ENCODE measurements at regions not wholly inside any gene's neighbourhood (a gene's known extent, or its start where the extent isn't known, plus 50 kb on each side); places are given as distances from the start of the nearest gene placed in this dataset.

DNA sequence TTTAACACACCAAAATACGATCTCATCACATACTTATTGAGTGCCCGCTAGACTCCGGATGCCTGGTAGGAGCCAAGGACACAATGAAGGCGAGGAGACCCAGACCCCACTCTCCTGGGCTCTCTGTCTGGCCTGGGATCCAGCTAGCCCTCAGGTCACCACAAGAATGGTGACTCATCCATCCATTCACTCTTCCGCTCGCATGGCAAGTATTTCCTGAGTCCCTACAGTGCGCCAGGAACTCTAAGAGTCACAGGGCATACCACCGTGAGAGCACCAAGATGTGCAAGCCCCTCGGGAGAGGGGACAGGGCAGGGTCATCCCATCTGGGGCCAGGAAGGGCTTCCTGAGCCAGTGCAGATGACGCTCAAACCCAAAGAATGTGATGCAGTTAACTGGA, 101.6 kb upstream of the PRR20G start:
- TF ChIP-seq, protein P1, sequence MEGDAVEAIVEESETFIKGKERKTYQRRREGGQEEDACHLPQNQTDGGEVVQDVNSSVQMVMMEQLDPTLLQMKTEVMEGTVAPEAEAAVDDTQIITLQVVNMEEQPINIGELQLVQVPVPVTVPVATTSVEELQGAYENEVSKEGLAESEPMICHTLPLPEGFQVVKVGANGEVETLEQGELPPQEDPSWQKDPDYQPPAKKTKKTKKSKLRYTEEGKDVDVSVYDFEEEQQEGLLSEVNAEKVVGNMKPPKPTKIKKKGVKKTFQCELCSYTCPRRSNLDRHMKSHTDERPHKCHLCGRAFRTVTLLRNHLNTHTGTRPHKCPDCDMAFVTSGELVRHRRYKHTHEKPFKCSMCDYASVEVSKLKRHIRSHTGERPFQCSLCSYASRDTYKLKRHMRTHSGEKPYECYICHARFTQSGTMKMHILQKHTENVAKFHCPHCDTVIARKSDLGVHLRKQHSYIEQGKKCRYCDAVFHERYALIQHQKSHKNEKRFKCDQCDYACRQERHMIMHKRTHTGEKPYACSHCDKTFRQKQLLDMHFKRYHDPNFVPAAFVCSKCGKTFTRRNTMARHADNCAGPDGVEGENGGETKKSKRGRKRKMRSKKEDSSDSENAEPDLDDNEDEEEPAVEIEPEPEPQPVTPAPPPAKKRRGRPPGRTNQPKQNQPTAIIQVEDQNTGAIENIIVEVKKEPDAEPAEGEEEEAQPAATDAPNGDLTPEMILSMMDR (IDR thresholded peaks at IDR 0.05; ENCODE audit: low read length): no peak
- TF ChIP-seq EZH2 (IDR thresholded peaks at IDR 0.05; ENCODE audit: borderline replicate concordance, low read length): no peak

Measured in OCI-LY1 (cell line).